ENCODE measurements at regions not wholly inside any gene's neighbourhood (a gene's known extent, or its start where the extent isn't known, plus 50 kb on each side); places are given as distances from the start of the nearest gene placed in this dataset.

DNA sequence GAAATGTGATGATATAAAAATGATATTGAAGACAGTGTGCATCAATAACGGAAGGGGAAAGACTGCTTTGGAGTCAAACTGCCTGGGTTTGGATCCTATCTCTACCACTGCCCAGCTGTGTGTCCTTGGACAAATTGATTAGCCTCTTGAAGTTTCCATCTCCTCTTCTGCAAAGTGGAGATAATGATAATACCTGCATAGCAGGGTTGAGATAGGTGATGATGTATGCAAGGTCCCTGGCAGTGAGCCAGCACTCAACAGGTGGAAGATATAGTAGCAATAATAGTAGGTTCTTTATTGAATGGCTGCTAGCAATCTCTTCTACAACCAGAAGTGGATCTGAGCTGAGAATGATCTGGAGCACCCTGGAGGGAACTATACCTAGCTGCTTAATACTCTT, 166.7 kb downstream of the MIS18A start:
- intact Hi-C loops (cut with DNase I): no loop called here
- TF ChIP-seq, protein P1, sequence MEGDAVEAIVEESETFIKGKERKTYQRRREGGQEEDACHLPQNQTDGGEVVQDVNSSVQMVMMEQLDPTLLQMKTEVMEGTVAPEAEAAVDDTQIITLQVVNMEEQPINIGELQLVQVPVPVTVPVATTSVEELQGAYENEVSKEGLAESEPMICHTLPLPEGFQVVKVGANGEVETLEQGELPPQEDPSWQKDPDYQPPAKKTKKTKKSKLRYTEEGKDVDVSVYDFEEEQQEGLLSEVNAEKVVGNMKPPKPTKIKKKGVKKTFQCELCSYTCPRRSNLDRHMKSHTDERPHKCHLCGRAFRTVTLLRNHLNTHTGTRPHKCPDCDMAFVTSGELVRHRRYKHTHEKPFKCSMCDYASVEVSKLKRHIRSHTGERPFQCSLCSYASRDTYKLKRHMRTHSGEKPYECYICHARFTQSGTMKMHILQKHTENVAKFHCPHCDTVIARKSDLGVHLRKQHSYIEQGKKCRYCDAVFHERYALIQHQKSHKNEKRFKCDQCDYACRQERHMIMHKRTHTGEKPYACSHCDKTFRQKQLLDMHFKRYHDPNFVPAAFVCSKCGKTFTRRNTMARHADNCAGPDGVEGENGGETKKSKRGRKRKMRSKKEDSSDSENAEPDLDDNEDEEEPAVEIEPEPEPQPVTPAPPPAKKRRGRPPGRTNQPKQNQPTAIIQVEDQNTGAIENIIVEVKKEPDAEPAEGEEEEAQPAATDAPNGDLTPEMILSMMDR (IDR thresholded peaks at IDR 0.05): no peak
- TF ChIP-seq POLR2A (IDR thresholded peaks at IDR 0.05): no peak
- H3K4me3 ChIP-seq: no peak overlapping the region
- no peaks in the 10 kb centered on the region for H3K36me3 ChIP-seq
- H3K9me3 ChIP-seq: no peaks in the 10 kb centered on the region
- no peaks in the 10 kb centered on the region for H3K4me1 ChIP-seq
- 75 to 80% methylated on average over 1 of the region's 1 CpG for WGBS, 2 donors
- no peak overlapping the region for H3K27ac ChIP-seq
- no peaks in the 10 kb centered on the region for H3K27me3 ChIP-seq
- no peak for DNase-seq

DNA sequence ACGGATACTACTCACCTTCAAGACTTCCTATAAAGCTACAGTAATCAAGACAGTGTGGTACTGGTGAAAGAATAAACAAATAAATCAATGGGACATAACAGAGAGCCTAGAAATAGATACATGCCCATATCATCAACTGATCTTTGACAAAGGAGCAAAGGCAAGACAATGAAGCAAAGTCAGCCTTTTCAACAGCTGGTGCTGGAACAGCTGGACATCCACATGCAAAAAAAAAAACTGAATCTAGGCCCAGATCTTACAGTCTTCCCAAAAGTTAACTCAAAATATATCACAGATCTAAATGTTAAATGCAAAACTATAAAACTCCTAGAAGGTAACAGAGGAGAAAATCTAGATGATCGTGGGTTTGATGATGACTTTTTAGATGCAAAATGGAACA, 170.3 kb downstream of the MIS18A start:
- no peaks in the 10 kb centered on the region for H3K36me3 ChIP-seq
- WGBS, 2 donors: 91 to 95% methylated on average over 2 of the region's 2 CpGs
- no peak for TF ChIP-seq POLR2A (IDR thresholded peaks at IDR 0.05)
- TF ChIP-seq, protein P1 (IDR thresholded peaks at IDR 0.05): no peak
- H3K4me3 ChIP-seq: no peak overlapping the region
- H3K4me1 ChIP-seq: no peaks in the 10 kb centered on the region
- no peak overlapping the region for H3K27ac ChIP-seq
- no peaks in the 10 kb centered on the region for H3K9me3 ChIP-seq
- H3K27me3 ChIP-seq: no peaks in the 10 kb centered on the region
- DNase-seq: no peak
- intact Hi-C loops (cut with DNase I): no loop called here

DNA sequence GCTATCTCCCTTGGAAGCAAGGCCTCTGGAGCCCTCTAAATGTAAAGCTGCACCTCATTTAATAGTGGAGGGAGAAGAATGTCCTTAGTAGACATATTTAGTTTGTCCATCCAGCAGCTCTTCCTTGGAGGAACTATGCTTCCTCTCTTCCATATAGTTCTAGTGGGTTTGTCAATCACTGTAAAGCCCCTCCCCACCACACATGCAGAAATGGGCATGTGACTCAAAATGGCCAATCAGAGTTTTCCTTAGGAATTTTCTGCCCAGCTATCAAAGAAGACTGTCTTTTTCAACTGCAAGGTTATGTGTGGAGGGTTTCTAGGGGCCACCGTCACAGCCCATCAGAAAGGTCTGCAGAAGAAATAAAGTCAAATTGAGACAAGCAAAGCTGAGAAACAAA, 175.5 kb downstream of the MIS18A start:
- Histone ChIP-seq H3K9me3 (no peaks in the 10 kb centered on the region), H3K36me3 (no peaks in the 10 kb centered on the region), H3K27me3 (no peaks in the 10 kb centered on the region), H3K4me1 (no peaks in the 10 kb centered on the region), H3K4me3 (no peak overlapping the region), H3K27ac (no peak overlapping the region)
- 83 to 90% methylated on average over 1 of the region's 1 CpG for WGBS, 2 donors
- DNase-seq: no peak
- intact Hi-C loops (cut with DNase I): no loop called here
- no peak for TF ChIP-seq POLR2A (IDR thresholded peaks at IDR 0.05)
- TF ChIP-seq, protein P1 (IDR thresholded peaks at IDR 0.05): no peak

DNA sequence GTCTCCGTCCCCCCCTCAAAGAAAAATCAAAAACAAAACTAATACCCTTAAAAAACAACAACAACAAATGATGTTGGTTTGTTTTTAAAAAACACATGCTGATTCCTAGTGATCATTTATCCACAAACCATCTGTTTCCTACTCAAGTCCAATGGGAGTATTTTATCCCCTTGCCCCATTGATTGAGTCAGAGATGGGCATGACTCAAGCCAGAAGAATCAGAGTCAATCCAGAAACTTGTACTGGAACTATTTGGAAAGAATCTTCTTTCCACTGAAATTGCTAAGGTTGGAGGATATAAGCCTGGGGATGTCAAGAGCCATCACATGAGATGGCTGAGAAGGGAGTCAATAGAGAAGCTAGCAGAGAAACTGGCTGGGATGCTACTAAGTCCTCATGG, 176.4 kb downstream of the MIS18A start:
- Histone ChIP-seq H3K4me3 (no peak overlapping the region), H3K4me1 (no peaks in the 10 kb centered on the region), H3K36me3 (no peaks in the 10 kb centered on the region), H3K9me3 (no peaks in the 10 kb centered on the region), H3K27me3 (no peaks in the 10 kb centered on the region), H3K27ac (no peak overlapping the region)
- WGBS, 2 donors: 50 to 75% methylated on average over 1 of the region's 1 CpG
- intact Hi-C loops (cut with DNase I): no loop called here
- DNase-seq: no peak
- TF ChIP-seq, protein P1 (IDR thresholded peaks at IDR 0.05): no peak
- TF ChIP-seq POLR2A (IDR thresholded peaks at IDR 0.05): no peak

DNA sequence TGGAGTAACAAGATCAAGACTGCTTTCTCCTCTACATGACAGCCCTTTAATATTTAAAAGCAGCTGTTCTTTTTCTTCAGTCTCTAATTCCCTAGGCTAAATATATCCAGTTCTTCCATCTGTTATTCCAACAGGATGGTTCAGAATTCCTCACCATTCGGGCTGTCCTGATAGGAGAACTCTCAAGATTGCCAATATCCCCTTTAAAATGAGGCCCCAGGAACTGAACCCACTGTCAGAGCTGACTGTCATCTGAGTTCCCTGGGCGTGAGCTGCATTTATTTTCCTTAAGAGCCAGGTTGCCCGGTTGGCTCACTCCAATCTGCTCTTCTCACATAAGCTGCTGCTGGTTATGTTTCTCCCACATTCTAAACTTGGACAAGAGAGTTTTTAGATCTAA, 177.6 kb downstream of the MIS18A start:
- H3K4me3 ChIP-seq: no peak overlapping the region
- H3K27me3 ChIP-seq: no peaks in the 10 kb centered on the region
- H3K36me3 ChIP-seq: no peaks in the 10 kb centered on the region
- DNase-seq: no peak
- no peaks in the 10 kb centered on the region for H3K4me1 ChIP-seq
- TF ChIP-seq POLR2A (IDR thresholded peaks at IDR 0.05): no peak
- TF ChIP-seq, protein P1 (IDR thresholded peaks at IDR 0.05): no peak
- 64 to 67% methylated on average over 3 of the region's 3 CpGs for WGBS, 2 donors
- no peak overlapping the region for H3K27ac ChIP-seq
- intact Hi-C loops (cut with DNase I): no loop called here
- H3K9me3 ChIP-seq: no peaks in the 10 kb centered on the region
